ENCODE measurements at regions not wholly inside any gene's neighbourhood (a gene's known extent, or its start where the extent isn't known, plus 50 kb on each side); places are given as distances from the start of the nearest gene placed in this dataset.

DNA sequence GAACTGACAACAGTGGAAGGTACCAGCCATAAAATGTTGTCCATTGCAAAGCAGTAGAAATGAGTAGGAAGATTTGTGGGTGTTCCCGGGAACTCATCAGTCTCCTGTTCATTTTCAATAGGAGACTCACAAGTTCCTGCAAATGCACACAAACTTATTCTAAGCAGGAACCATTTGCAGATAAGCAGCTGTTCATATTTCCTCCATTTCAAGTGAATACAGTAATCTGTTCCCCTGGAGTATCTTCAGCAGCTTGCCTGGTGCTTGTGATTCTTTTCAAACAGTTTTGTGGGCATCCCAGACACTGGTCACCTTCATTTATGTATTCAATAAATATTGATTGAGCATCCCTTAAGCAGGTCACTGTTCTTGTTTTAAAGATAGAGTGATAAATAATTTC is 1315.5 kb upstream of the C9orf72 start:
- POLR2A ChIA-PET = no interaction called here
- Mint-ChIP-seq H3K27me3 (ENCODE audit: insufficient read depth, unreplicated experiment) (peaks cover 2% of the 10 kb centered on the region), H3K27ac (ENCODE audit: unreplicated experiment) (no peak overlapping the region), H3K4me3 (ENCODE audit: unreplicated experiment) (no peak overlapping the region), H3K9me3 (ENCODE audit: unreplicated experiment) (no peaks in the 10 kb centered on the region), H3K4me1 (ENCODE audit: low read depth, unreplicated experiment) (no peaks in the 10 kb centered on the region), H3K36me3 (ENCODE audit: insufficient read depth, unreplicated experiment) (no peaks in the 10 kb centered on the region)
- no peaks in the 10 kb centered on the region for H3K27me3 ChIP-seq (replicated peaks; ENCODE audit: control insufficient read depth, insufficient read depth, low read length)
- BruUV-seq (replicated peaks) = no TSS peak
- H3K36me3 ChIP-seq (ENCODE audit: control insufficient read depth, insufficient read depth, low read length) = no peaks in the 10 kb centered on the region
- H3K4me1 ChIP-seq = no peaks in the 10 kb centered on the region
- TF ChIP-seq, protein P1, sequence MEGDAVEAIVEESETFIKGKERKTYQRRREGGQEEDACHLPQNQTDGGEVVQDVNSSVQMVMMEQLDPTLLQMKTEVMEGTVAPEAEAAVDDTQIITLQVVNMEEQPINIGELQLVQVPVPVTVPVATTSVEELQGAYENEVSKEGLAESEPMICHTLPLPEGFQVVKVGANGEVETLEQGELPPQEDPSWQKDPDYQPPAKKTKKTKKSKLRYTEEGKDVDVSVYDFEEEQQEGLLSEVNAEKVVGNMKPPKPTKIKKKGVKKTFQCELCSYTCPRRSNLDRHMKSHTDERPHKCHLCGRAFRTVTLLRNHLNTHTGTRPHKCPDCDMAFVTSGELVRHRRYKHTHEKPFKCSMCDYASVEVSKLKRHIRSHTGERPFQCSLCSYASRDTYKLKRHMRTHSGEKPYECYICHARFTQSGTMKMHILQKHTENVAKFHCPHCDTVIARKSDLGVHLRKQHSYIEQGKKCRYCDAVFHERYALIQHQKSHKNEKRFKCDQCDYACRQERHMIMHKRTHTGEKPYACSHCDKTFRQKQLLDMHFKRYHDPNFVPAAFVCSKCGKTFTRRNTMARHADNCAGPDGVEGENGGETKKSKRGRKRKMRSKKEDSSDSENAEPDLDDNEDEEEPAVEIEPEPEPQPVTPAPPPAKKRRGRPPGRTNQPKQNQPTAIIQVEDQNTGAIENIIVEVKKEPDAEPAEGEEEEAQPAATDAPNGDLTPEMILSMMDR (IDR thresholded peaks at IDR 0.05; ENCODE audit: insufficient read depth in 1 of 2, low read depth in 1 of 2, low read length in 1 of 2, severe bottlenecking in 1 of 2, unreplicated experiment in 1 of 2) = no peak
- CTCF ChIA-PET = no interaction called here
- DNase-seq = no peak
- no peak overlapping the region for H3K4me3 ChIP-seq (ENCODE audit: low read depth, low read length)
- intact Hi-C loops (cut with micrococcal nuclease; ENCODE audit: unreplicated experiment) = no loop called here
- H3K9me3 ChIP-seq = no peaks in the 10 kb centered on the region

DNA sequence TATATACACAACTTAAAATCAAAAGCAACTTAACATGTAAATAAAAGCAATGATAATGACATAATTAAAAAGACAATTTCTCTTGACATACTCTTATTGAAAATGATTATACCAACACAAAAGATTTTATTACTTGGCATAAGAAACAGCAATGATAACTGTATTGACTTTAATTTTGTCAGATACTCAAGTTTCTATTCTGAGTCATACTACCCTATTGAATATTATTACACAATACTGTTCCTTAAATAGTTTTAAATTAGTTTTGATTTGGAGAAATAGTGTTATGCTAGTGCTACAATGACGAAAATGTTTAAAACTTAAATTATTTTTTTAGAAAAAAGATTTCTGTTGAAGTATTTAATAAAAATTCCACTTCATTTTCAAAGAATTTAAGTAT is 1319.3 kb upstream of the C9orf72 start:
- TF ChIP-seq, protein P1 (IDR thresholded peaks at IDR 0.05; ENCODE audit: insufficient read depth in 1 of 2, low read depth in 1 of 2, low read length in 1 of 2, severe bottlenecking in 1 of 2, unreplicated experiment in 1 of 2) = no peak
- no peaks in the 10 kb centered on the region for H3K4me1 ChIP-seq
- Mint-ChIP-seq H3K9me3 (ENCODE audit: unreplicated experiment) (no peaks in the 10 kb centered on the region), H3K27ac (ENCODE audit: unreplicated experiment) (no peak overlapping the region), H3K36me3 (ENCODE audit: insufficient read depth, unreplicated experiment) (no peaks in the 10 kb centered on the region), H3K27me3 (ENCODE audit: insufficient read depth, unreplicated experiment) (peaks cover 5% of the 10 kb centered on the region), H3K4me1 (ENCODE audit: low read depth, unreplicated experiment) (no peaks in the 10 kb centered on the region), H3K4me3 (ENCODE audit: unreplicated experiment) (no peak overlapping the region)
- CTCF ChIA-PET = no interaction called here
- intact Hi-C loops (cut with micrococcal nuclease; ENCODE audit: unreplicated experiment) = no loop called here
- H3K27me3 ChIP-seq (replicated peaks; ENCODE audit: control insufficient read depth, insufficient read depth, low read length) = no peaks in the 10 kb centered on the region
- POLR2A ChIA-PET = no interaction called here
- H3K9me3 ChIP-seq = no peaks in the 10 kb centered on the region
- no peak for DNase-seq
- H3K4me3 ChIP-seq (ENCODE audit: low read depth, low read length) = no peak overlapping the region
- no TSS peak for BruUV-seq (replicated peaks)
- no peaks in the 10 kb centered on the region for H3K36me3 ChIP-seq (ENCODE audit: control insufficient read depth, insufficient read depth, low read length)

GRCh38 chr9:28899267-28899666 is 1326.0 kb upstream of the C9orf72 start:
- Mint-ChIP-seq H3K4me3 (ENCODE audit: unreplicated experiment) (no peak overlapping the region), H3K9me3 (ENCODE audit: unreplicated experiment) (no peaks in the 10 kb centered on the region), H3K4me1 (ENCODE audit: low read depth, unreplicated experiment) (no peaks in the 10 kb centered on the region), H3K27ac (ENCODE audit: unreplicated experiment) (no peak overlapping the region), H3K36me3 (ENCODE audit: insufficient read depth, unreplicated experiment) (no peaks in the 10 kb centered on the region), H3K27me3 (ENCODE audit: insufficient read depth, unreplicated experiment) (peaks cover 3% of the 10 kb centered on the region)
- Histone ChIP-seq H3K36me3 (ENCODE audit: control insufficient read depth, insufficient read depth, low read length) (no peaks in the 10 kb centered on the region), H3K9me3 (no peaks in the 10 kb centered on the region), H3K4me3 (ENCODE audit: low read depth, low read length) (no peak overlapping the region), H3K27me3 (replicated peaks; ENCODE audit: control insufficient read depth, insufficient read depth, low read length) (no peaks in the 10 kb centered on the region), H3K4me1 (no peaks in the 10 kb centered on the region)
- TF ChIP-seq, protein P1 (IDR thresholded peaks at IDR 0.05; ENCODE audit: insufficient read depth in 1 of 2, low read depth in 1 of 2, low read length in 1 of 2, severe bottlenecking in 1 of 2, unreplicated experiment in 1 of 2) = no peak
- DNase-seq = no peak
- CTCF ChIA-PET = no interaction called here
- BruUV-seq (replicated peaks) = no TSS peak
- intact Hi-C loops (cut with micrococcal nuclease; ENCODE audit: unreplicated experiment) = no loop called here
- POLR2A ChIA-PET = no interaction called here
